ENCODE measurements at regions not wholly inside any gene's neighbourhood (a gene's known extent, or its start where the extent isn't known, plus 50 kb on each side); places are given as distances from the start of the nearest gene placed in this dataset.

GRCh38 chr13:38160131-38160530 is 189.5 kb upstream of the UFM1 start:
- TF ChIP-seq CTCF (IDR thresholded peaks at IDR 0.05; ENCODE audit: low read depth, low read length) (no peak), POLR2A (IDR thresholded peaks at IDR 0.05; ENCODE audit: extremely low read depth, insufficient read length) (no peak), MAX (IDR thresholded peaks at IDR 0.05; ENCODE audit: low read depth, low read length) (no peak)
